Prostate gland (tissue), 2 donors: ENCODE measurements at regions not wholly inside any gene's neighbourhood (a gene's known extent, or its start where the extent isn't known, plus 50 kb on each side); places are given as distances from the start of the nearest gene placed in this dataset.

Source experiments
- DNase-seq: peaks from one replicate; pipeline ENCODE4 v3.0.0-alpha.2; 2019; ENCODE audit warnings: low spot score
- H3K27ac ChIP-seq, 2 donors: fragments of 200-600 bp; sonication (generic); 2 replicates each; pipeline ENCODE4 v1.5.1; 2017 to 2019
- H3K27me3 ChIP-seq: fragments of 200-600 bp; sonication (generic); replicated peaks from 2 replicates; pipeline ENCODE4 v1.5.1; 2019; ENCODE audit not compliant: insufficient read depth
- H3K36me3 ChIP-seq, 2 donors: fragments of 200-600 bp; sonication (generic); 1 replicate in 1 of 2; 2 replicates in 1 of 2; pipeline versions ENCODE4 v1.5.1 to v1.8.1; 2017 to 2019
- H3K4me1 ChIP-seq: fragments of 200-600 bp; sonication (generic); replicated peaks from 2 replicates; pipeline ENCODE4 v1.5.1; 2019
- H3K4me3 ChIP-seq, 2 donors: fragments of 200-600 bp; sonication (generic); 2 replicates each; pipeline ENCODE4 v1.5.1; 2017 to 2019
- H3K9me3 ChIP-seq: fragments of 200-600 bp; sonication (generic); 2 replicates; pipeline ENCODE4 v1.5.1; 2017
- POLR2A ChIP-seq: fragments of 450-650 bp; IDR thresholded peaks from one replicate; pipeline ENCODE4 v1.6.1; 2016; ENCODE audit warnings: antibody characterized with exemption, mild to moderate bottlenecking
- POLR2AphosphoS5 ChIP-seq: sonication (generic); formaldehyde crosslinking; IDR thresholded peaks from one replicate; pipeline ENCODE4 v1.6.1; 2017; ENCODE audit warnings: antibody characterized with exemption
- WGBS: methylation state at CpG from one replicate; pipeline ENCODE4 v1.1.5; 2018; 5-methylcytosine and 5-hydroxymethylcytosine counted together
- intact Hi-C: fragments of 100-400 bp; cut with DNase I; formaldehyde crosslinking; loops from one replicate; pipeline ENCODE4 v1.14.2; 2022
- TF ChIP-seq, protein P1 (sequence below), 4 experiments: fragments of 200-600 bp in 2 of 4; fragments of 450-650 bp in 2 of 4; sonication (generic) in 2 of 4; IDR thresholded peaks; 1 replicate in 3 of 4; 2 replicates in 1 of 4; pipeline ENCODE4 v1.5.1; 2016 to 2019; ENCODE audit warnings: antibody characterized with exemption in 4 of 4, mild to moderate bottlenecking in 2 of 4, moderate library complexity in 2 of 4

DNA sequence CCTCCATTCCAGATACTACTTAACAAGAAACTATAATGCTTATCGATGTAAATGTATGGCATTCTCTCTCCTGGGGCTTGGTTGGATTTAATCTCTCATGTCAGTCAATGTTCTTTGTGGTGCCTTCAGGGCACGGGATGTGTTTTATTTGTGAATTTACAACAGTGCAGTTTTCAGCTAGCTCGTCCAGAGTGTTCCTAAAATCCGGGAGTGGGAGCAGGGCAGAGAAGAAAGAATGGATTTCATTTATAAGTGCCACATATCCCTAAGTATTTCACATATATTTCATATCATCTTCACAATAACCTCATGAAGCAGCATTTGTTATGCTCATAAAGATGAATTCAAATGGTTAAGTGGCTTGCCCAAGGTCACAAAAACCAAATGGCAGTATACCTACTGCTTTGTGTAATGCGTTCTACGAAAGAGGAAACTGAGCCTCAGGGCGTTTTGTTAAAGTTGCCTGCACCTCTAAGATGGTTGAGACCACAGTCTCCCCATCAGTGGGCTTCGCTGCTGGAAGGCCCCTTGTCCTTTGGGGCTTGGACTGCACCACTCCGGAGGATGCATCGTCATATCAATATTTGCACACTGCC lies 134.7 kb upstream of the MGAT5 start:
- no peaks in the 10 kb centered on the region for H3K27me3 ChIP-seq
- TF ChIP-seq POLR2A, result no peak
- TF ChIP-seq, protein P1, sequence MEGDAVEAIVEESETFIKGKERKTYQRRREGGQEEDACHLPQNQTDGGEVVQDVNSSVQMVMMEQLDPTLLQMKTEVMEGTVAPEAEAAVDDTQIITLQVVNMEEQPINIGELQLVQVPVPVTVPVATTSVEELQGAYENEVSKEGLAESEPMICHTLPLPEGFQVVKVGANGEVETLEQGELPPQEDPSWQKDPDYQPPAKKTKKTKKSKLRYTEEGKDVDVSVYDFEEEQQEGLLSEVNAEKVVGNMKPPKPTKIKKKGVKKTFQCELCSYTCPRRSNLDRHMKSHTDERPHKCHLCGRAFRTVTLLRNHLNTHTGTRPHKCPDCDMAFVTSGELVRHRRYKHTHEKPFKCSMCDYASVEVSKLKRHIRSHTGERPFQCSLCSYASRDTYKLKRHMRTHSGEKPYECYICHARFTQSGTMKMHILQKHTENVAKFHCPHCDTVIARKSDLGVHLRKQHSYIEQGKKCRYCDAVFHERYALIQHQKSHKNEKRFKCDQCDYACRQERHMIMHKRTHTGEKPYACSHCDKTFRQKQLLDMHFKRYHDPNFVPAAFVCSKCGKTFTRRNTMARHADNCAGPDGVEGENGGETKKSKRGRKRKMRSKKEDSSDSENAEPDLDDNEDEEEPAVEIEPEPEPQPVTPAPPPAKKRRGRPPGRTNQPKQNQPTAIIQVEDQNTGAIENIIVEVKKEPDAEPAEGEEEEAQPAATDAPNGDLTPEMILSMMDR (IDR thresholded peaks at IDR 0.05), result no peak
- TF ChIP-seq POLR2AphosphoS5, result no peak
- H3K4me1 ChIP-seq, result peaks cover 2% of the 10 kb centered on the region
- intact Hi-C loops, result loop anchor here (5.0 kb wide), 2 partner anchors 128 to 232 kb away; no protein-coding TSS in a partner anchor
- whole genome bisulfite sequencing, result 15% methylated on average over 10 of the region's 10 CpGs
- no peaks in the 10 kb centered on the region for H3K36me3 ChIP-seq
- peak overlapping the region; percentile 81 to 87 for H3K4me3 ChIP-seq
- peak overlapping the region in 1 of 2 donors; percentile 87 for H3K27ac ChIP-seq
- DNase-seq, result no peak
- no peaks in the 10 kb centered on the region for H3K9me3 ChIP-seq

DNA sequence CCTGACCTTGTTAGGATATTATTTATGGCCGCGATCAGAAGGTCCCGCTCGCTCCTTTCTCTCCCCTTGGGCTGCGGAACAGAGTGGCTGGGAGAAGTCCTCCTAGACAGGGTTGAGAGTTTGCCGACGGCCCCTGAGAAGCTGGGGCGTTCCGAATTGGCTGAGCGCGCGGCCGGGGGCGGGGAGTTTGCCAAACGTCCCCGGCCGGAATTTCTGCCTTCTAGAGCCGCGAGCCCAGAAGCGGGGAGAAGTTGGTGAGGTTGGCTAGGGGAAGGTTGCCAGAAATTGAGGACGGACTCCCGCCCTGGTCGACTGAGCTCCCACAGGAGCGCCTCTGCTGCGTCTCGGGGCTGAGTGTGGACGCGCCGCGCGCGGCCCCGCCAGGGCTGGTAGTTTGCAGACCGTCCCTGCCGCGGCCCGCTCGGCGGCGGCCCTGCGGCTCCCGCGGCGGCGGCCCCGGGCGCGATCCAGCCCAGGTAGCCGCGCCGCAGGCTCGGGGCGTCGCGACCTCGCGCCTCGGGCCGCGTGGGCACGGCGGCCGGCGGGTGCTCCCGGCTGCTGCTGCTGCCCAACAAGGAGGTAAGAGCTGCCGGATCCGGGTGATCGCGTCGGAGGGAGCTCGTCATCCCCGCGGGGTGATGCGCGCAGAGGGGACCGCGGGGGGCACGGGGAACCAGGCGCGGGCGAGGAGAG lies 134.0 kb upstream of the MGAT5 start:
- Histone ChIP-seq H3K9me3 (no peaks in the 10 kb centered on the region), H3K27me3 (no peaks in the 10 kb centered on the region), H3K27ac (peak overlapping the region; percentile 87), H3K4me1 (peaks cover 2% of the 10 kb centered on the region), H3K4me3 (peak overlapping the region; percentile 81 to 87), H3K36me3 (no peaks in the 10 kb centered on the region)
- TF ChIP-seq, protein P1 (IDR thresholded peaks at IDR 0.05), result no peak
- TF ChIP-seq POLR2A (peak; percentile 89), POLR2AphosphoS5 (peak; percentile 92)
- under 1% methylated on average over 62 of the region's 81 CpGs for WGBS
- DNase-seq, result peak; percentile 91
- intact Hi-C loops, result loop anchor here (5.0 to 10.0 kb wide), 4 partner anchors 87 to 795 kb away; partner anchors contain the start of gene CCNT2

DNA sequence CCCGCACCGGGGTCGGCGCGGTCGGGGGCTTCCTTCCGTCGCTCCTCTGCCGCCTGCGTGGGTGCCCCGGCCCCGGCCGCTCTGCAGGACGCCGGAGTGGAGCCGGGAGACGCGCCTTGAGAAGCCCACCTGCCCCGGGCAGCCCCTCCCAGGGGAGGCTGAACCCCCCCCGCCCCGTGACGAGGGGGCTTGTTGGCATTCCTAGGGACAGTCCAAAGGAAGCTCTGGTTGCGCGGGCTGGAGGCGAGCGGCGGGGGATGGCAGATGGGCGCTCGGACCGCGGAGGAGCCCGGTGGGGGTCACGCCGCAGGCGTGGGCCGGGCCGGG lies 133.5 kb upstream of the MGAT5 start:
- TF ChIP-seq, protein P1 (IDR thresholded peaks at IDR 0.05), result no peak
- TF ChIP-seq POLR2A (no peak), POLR2AphosphoS5 (no peak)
- no peak for DNase-seq
- Histone ChIP-seq H3K4me3 (peak overlapping the region; percentile 81 to 87), H3K36me3 (no peaks in the 10 kb centered on the region), H3K9me3 (no peaks in the 10 kb centered on the region), H3K27ac (peak overlapping the region; percentile 87), H3K27me3 (no peaks in the 10 kb centered on the region), H3K4me1 (peaks cover 2% of the 10 kb centered on the region)
- 1% methylated on average over 37 of the region's 37 CpGs for WGBS
- intact Hi-C loops, result loop anchor here (5.0 to 10.0 kb wide), 2 partner anchors 87 to 794 kb away; partner anchors contain the start of gene CCNT2

DNA sequence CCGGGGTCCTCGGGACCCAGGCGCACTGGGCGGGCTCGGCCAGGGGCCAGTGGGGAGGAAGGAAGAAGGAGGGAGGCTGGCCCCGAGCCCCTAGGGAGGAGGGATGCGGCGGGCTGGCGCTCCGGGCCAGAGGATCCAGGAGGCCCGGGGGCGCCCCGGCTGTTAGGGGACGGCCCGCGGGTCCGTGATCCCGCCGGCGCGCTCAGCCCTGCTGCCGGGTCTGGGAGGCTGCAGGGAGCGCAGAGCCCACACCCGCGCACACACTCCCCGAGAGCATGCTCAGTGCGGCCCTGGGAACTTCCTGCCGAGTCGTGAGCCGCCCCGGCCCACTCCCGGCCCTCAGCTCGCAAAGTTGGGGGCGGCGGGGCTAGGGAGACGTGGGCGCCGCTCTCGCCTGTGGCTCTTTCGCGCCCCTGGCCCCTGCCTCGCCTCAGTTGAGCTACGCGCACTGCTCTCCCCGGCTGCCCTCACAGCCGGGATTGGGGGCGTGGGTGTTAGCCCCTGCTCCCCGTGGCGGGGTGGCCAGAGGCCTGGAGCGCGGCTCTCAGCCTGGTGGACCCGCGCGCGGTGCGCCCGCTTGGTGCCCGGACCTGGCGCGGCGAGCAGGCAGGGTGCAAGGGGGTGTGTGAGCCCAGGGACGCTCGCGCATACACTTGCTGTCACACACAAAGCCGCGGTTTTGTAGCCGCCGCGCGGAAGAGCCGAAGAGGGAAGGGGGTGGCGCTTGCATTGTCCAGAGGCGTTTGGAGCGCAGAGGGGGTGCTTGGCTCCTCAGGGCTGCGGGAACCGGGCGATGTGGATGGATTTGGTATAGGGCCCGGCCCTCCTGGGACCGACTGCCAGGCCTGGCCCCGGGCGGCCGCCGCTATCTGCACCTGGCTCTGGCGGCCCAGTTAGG lies 132.9 kb upstream of the MGAT5 start:
- TF ChIP-seq POLR2AphosphoS5 (no peak), POLR2A (peak; percentile 22)
- TF ChIP-seq, protein P1 (IDR thresholded peaks at IDR 0.05), result peak in 1 of 4 experiments; percentile 1
- intact Hi-C loops, result loop anchor here (5.0 to 10.0 kb wide), 2 partner anchors 86 to 794 kb away; partner anchors contain the start of gene CCNT2
- DNase-seq, result peak; percentile 48
- Histone ChIP-seq H3K27me3 (no peaks in the 10 kb centered on the region), H3K4me1 (peaks cover 2% of the 10 kb centered on the region), H3K36me3 (no peaks in the 10 kb centered on the region), H3K9me3 (no peaks in the 10 kb centered on the region), H3K4me3 (peak overlapping the region; percentile 81 to 87), H3K27ac (peak overlapping the region; percentile 87)
- WGBS, result under 1% methylated on average over 63 of the region's 84 CpGs
